Occipital lobe (tissue), 1 donor: ENCODE measurements at regions not wholly inside any gene's neighbourhood (a gene's known extent, or its start where the extent isn't known, plus 50 kb on each side); places are given as distances from the start of the nearest gene placed in this dataset.

Experiments used
- DNase-seq: peaks from one replicate; lab custom pipeline; 2025; lab: John Stamatoyannopoulos, UW

GRCh38 chr2:12244070-12244469, 472.7 kb upstream of the TRIB2 start:
- no peak for DNase-seq

GRCh38 chr2:12251121-12251520, 465.6 kb upstream of the TRIB2 start:
- no peak for DNase-seq

GRCh38 chr2:12251749-12252148, 465.0 kb upstream of the TRIB2 start:
- no peak for DNase-seq

GRCh38 chr2:12253167-12253778, 463.5 kb upstream of the TRIB2 start:
- DNase-seq, result no peak

- DNase-seq, result no peak
Measured at GRCh38 chr2:12254280-12254860, 462.4 kb upstream of the TRIB2 start.

GRCh38 chr2:12256206-12256605, 460.5 kb upstream of the TRIB2 start:
- no peak for DNase-seq

GRCh38 chr2:12257476-12257875, 459.3 kb upstream of the TRIB2 start:
- no peak for DNase-seq

GRCh38 chr2:12259493-12259892, 457.2 kb upstream of the TRIB2 start:
- DNase-seq, result no peak

GRCh38 chr2:12261986-12262680, 454.6 kb upstream of the TRIB2 start:
- no peak for DNase-seq

GRCh38 chr2:12262681-12263436, 453.9 kb upstream of the TRIB2 start:
- DNase-seq, result peak; percentile 19

GRCh38 chr2:12263730-12264129, 453.0 kb upstream of the TRIB2 start:
- no peak for DNase-seq

- no peak for DNase-seq
Measured at GRCh38 chr2:12264146-12264545, 452.6 kb upstream of the TRIB2 start.

- DNase-seq, result no peak
Measured at GRCh38 chr2:12265646-12266045, 451.1 kb upstream of the TRIB2 start.

- DNase-seq, result no peak
Measured at GRCh38 chr2:12267042-12267441, 449.7 kb upstream of the TRIB2 start.

GRCh38 chr2:12269041-12269972, 447.4 kb upstream of the TRIB2 start:
- no peak for DNase-seq

- DNase-seq, result no peak
Measured at GRCh38 chr2:12270876-12271588, 445.7 kb upstream of the TRIB2 start.

- no peak for DNase-seq
Measured at GRCh38 chr2:12271589-12271984, 445.1 kb upstream of the TRIB2 start.

- DNase-seq, result no peak
Measured at GRCh38 chr2:12273111-12273510, 443.6 kb upstream of the TRIB2 start.

GRCh38 chr2:12274591-12274990, 442.1 kb upstream of the TRIB2 start:
- DNase-seq, result no peak

GRCh38 chr2:12277241-12278034, 439.3 kb upstream of the TRIB2 start:
- DNase-seq, result no peak
